Endodermal cell (in vitro differentiated cells): ENCODE measurements at regions not wholly inside any gene's neighbourhood (a gene's known extent, or its start where the extent isn't known, plus 50 kb on each side); places are given as distances from the start of the nearest gene placed in this dataset.

ENCODE experiments used
- DNase-seq: peaks from one replicate; pipeline ENCODE4 v3.0.0-alpha.2; 2017
- H3K27ac ChIP-seq: 2 replicates; pipeline ENCODE4 v1.5.1; 2013; ENCODE audit warnings: mild to moderate bottlenecking, low read depth, low read length, moderate library complexity
- H3K27me3 ChIP-seq: 2 replicates; pipeline ENCODE4 v1.6.1; 2013; ENCODE audit warnings: mild to moderate bottlenecking, low read length, moderate library complexity; ENCODE audit not compliant: insufficient read depth, control insufficient read depth, poor library complexity, severe bottlenecking
- H3K36me3 ChIP-seq: 2 replicates; pipeline ENCODE4 v1.7.0; 2013; ENCODE audit warnings: mild to moderate bottlenecking, low read length, moderate library complexity; ENCODE audit not compliant: control insufficient read depth, insufficient read depth
- H3K4me1 ChIP-seq: one replicate; pipeline ENCODE4 v1.7.0; 2013; ENCODE audit warnings: low read length; ENCODE audit not compliant: control insufficient read depth, insufficient read depth
- H3K4me3 ChIP-seq: 2 replicates; pipeline ENCODE4 v1.5.1; 2013; ENCODE audit warnings: mild to moderate bottlenecking, low read length, moderate library complexity
- H3K9ac ChIP-seq: 2 replicates; pipeline ENCODE4 v1.6.1; 2013; ENCODE audit warnings: mild to moderate bottlenecking, low read length, moderate library complexity; ENCODE audit not compliant: poor library complexity, severe bottlenecking; ENCODE audit errors: extremely low read depth
- H3K9me3 ChIP-seq: 2 replicates; pipeline ENCODE4 v1.6.1; 2013; ENCODE audit warnings: mild to moderate bottlenecking, low read length, moderate library complexity; ENCODE audit not compliant: control insufficient read depth
- H3K27ac Mint-ChIP-seq: 2 replicates; pipeline ENCODE4 v1.8.0; 2020; ENCODE audit warnings: mixed read lengths
- H3K27me3 Mint-ChIP-seq: 2 replicates; pipeline ENCODE4 v1.8.0; 2021; ENCODE audit warnings: mild to moderate bottlenecking, mixed read lengths; ENCODE audit not compliant: insufficient read depth
- H3K36me3 Mint-ChIP-seq: 2 replicates; pipeline ENCODE4 v1.8.0; 2020; ENCODE audit warnings: low read depth, mixed read lengths
- H3K4me1 Mint-ChIP-seq: 2 replicates; pipeline ENCODE4 v1.8.0; 2020; ENCODE audit warnings: mixed read lengths
- H3K4me3 Mint-ChIP-seq: 2 replicates; pipeline ENCODE4 v1.8.0; 2020; ENCODE audit warnings: mild to moderate bottlenecking, moderate library complexity, mixed read lengths
- H3K9me3 Mint-ChIP-seq: 2 replicates; pipeline ENCODE4 v1.8.0; 2020; ENCODE audit warnings: mild to moderate bottlenecking, mixed read lengths
- WGBS, 2 experiments: methylation state at CpG; one replicate each; pipeline versions ENCODE4 v1.1.5 to v1.1.7; 2013; ENCODE audit warnings: missing lambda C conversion rate in 2 of 2, mixed read lengths in 1 of 2; ENCODE audit not compliant: insufficient coverage in 1 of 2, insufficient read length in 1 of 2; 5-methylcytosine and 5-hydroxymethylcytosine counted together
- TF ChIP-seq, protein P1 (sequence below): fragments of 200-600 bp; sonication (generic); conservative IDR thresholded peaks from 2 replicates; pipeline ENCODE4 v1.5.0; 2021; ENCODE audit warnings: antibody characterized with exemption, mild to moderate bottlenecking

DNA sequence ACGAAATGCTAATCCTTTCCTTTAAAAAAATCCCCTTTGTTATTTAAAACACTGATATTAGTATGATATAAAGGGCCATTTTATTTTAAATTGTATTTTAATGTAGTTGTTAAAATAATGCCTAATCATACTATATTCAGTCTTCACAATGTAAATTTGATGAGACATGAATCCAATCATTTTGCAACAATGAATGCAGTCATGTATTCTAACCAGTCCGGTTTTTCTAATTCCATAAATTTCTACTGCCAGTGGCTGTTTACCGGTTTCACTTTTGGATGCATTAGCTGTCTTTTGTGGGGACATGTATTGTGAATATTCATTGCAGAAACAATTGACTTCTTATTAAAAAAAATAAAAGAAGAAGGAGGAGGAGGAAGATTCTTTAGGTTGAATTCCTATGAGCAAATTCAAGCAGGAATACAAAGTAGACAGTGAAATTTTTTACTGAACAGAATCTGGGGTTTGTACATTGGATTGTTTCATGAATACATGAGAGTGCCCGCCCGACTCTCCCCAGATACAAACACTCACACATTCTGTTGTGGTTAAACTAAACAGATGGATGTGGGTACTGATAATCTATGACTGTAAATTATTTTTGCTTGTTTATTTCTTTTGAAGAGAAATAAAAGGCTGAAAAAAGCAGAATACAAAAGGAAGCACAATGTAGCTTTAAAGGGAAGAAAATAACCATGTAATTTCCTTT is 624.8 kb upstream of the PTBP2 start:
- Mint-ChIP-seq H3K4me3 (no peak overlapping the region), H3K27me3 (no peaks in the 10 kb centered on the region), H3K9me3 (no peaks in the 10 kb centered on the region), H3K36me3 (no peaks in the 10 kb centered on the region), H3K4me1 (no peaks in the 10 kb centered on the region), H3K27ac (no peak overlapping the region)
- no peaks in the 10 kb centered on the region for H3K36me3 ChIP-seq
- H3K9ac ChIP-seq, result no peak overlapping the region
- no peaks in the 10 kb centered on the region for H3K27me3 ChIP-seq
- 83 to 100% methylated on average over 2 to 3 of the region's 5 CpGs for WGBS, 2 experiments
- no peak for DNase-seq
- H3K27ac ChIP-seq, result no peak overlapping the region
- H3K4me1 ChIP-seq, result no peaks in the 10 kb centered on the region
- no peak overlapping the region for H3K4me3 ChIP-seq
- TF ChIP-seq, protein P1, sequence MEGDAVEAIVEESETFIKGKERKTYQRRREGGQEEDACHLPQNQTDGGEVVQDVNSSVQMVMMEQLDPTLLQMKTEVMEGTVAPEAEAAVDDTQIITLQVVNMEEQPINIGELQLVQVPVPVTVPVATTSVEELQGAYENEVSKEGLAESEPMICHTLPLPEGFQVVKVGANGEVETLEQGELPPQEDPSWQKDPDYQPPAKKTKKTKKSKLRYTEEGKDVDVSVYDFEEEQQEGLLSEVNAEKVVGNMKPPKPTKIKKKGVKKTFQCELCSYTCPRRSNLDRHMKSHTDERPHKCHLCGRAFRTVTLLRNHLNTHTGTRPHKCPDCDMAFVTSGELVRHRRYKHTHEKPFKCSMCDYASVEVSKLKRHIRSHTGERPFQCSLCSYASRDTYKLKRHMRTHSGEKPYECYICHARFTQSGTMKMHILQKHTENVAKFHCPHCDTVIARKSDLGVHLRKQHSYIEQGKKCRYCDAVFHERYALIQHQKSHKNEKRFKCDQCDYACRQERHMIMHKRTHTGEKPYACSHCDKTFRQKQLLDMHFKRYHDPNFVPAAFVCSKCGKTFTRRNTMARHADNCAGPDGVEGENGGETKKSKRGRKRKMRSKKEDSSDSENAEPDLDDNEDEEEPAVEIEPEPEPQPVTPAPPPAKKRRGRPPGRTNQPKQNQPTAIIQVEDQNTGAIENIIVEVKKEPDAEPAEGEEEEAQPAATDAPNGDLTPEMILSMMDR, result no peak
- H3K9me3 ChIP-seq, result no peaks in the 10 kb centered on the region

- no peak overlapping the region for H3K27ac ChIP-seq
- no peaks in the 10 kb centered on the region for H3K36me3 ChIP-seq
- Mint-ChIP-seq H3K27ac (no peak overlapping the region), H3K27me3 (no peaks in the 10 kb centered on the region), H3K4me3 (no peak overlapping the region), H3K4me1 (peaks cover 12% of the 10 kb centered on the region), H3K36me3 (no peaks in the 10 kb centered on the region), H3K9me3 (no peaks in the 10 kb centered on the region)
- H3K4me3 ChIP-seq, result no peak overlapping the region
- WGBS, 2 experiments, result 83 to 95% methylated on average over 1 of the region's 1 CpG
- no peak for DNase-seq
- no peaks in the 10 kb centered on the region for H3K27me3 ChIP-seq
- H3K9me3 ChIP-seq, result no peaks in the 10 kb centered on the region
- TF ChIP-seq, protein P1, result no peak
- H3K9ac ChIP-seq, result no peak overlapping the region
- H3K4me1 ChIP-seq, result no peaks in the 10 kb centered on the region
These were observed 617.1 kb upstream of the PTBP2 start for GRCh38 chr1:96104506-96104905.

DNA sequence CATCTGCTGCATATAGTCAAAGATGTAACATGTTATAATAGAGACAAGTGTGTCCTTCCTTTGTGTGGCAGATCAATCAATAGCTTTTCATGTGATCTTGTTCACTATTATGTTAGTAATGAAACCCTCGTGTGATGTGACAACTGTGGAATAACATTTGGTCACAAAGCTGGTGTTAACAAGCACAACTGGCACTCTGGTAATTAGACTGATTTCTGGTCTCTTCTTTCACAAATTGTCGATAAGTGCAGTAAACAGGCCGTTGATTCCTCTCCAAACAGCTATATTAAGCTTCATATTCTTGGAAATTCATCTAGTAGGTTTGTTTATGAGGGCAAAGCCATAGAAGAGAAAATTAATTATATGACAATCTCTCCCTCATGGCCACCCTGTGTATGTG is 616.7 kb upstream of the PTBP2 start:
- H3K27ac ChIP-seq, result no peak overlapping the region
- no peaks in the 10 kb centered on the region for H3K4me1 ChIP-seq
- H3K27me3 ChIP-seq, result no peaks in the 10 kb centered on the region
- Mint-ChIP-seq H3K9me3 (no peaks in the 10 kb centered on the region), H3K27me3 (no peaks in the 10 kb centered on the region), H3K36me3 (no peaks in the 10 kb centered on the region), H3K4me1 (peaks cover 12% of the 10 kb centered on the region), H3K4me3 (no peak overlapping the region), H3K27ac (no peak overlapping the region)
- no peak for DNase-seq
- no peaks in the 10 kb centered on the region for H3K9me3 ChIP-seq
- TF ChIP-seq, protein P1, result no peak
- H3K36me3 ChIP-seq, result no peaks in the 10 kb centered on the region
- no peak overlapping the region for H3K9ac ChIP-seq
- H3K4me3 ChIP-seq, result no peak overlapping the region
- WGBS, 2 experiments, result 86% methylated on average over 3 of the region's 3 CpGs; no CpG with 5 or more reads in 1 of the 2 experiments
